Astrocyte (in vitro differentiated cells and primary cell): ENCODE measurements at regions not wholly inside any gene's neighbourhood (a gene's known extent, or its start where the extent isn't known, plus 50 kb on each side); places are given as distances from the start of the nearest gene placed in this dataset.
A peak's percentile ranks its signal among the peaks of the same experiment; 100 is the strongest.

Experiments used
- DNase-seq: peaks from one replicate; pipeline ENCODE4 v3.0.0-alpha.2; 2010; ENCODE audit warnings: low read depth
- FAIRE-seq: peaks from 2 replicates; lab custom pipeline; 2011; peaks lifted over from hg19 to GRCh38; lab: Jason Lieb, UNC
- H2AFZ ChIP-seq: 2 replicates; pipeline ENCODE4 v1.6.0; 2012; ENCODE audit warnings: low read depth, low read length, inconsistent platforms
- H3K27ac ChIP-seq: 2 replicates; pipeline ENCODE4 v1.5.1; 2011; ENCODE audit warnings: low read depth, low read length, inconsistent platforms
- H3K27me3 ChIP-seq: 2 replicates; pipeline ENCODE4 v1.6.0; 2011; ENCODE audit warnings: low read length, inconsistent platforms; ENCODE audit not compliant: insufficient read depth
- H3K36me3 ChIP-seq: 2 replicates; pipeline ENCODE4 v1.5.1; 2011; ENCODE audit warnings: low read length, inconsistent platforms; ENCODE audit not compliant: insufficient read depth
- H3K4me1 ChIP-seq: 2 replicates; pipeline ENCODE4 v1.5.1; 2011; ENCODE audit warnings: low read length, inconsistent platforms; ENCODE audit not compliant: insufficient read depth
- H3K4me2 ChIP-seq: 2 replicates; pipeline ENCODE4 v1.6.0; 2012; ENCODE audit warnings: low read length, inconsistent platforms
- H3K4me3 ChIP-seq: 2 replicates; pipeline ENCODE4 v1.5.1; 2011; ENCODE audit warnings: low read depth, mild to moderate bottlenecking, low read length, inconsistent platforms; ENCODE audit not compliant: insufficient read depth
- H3K79me2 ChIP-seq: 2 replicates; pipeline ENCODE4 v1.6.0; 2012; ENCODE audit warnings: mild to moderate bottlenecking, low read length, inconsistent platforms; ENCODE audit not compliant: insufficient read depth
- H3K9ac ChIP-seq: 2 replicates; pipeline ENCODE4 v1.6.0; 2012; ENCODE audit warnings: mild to moderate bottlenecking, low read length, inconsistent platforms
- H3K9me3 ChIP-seq: 2 replicates; pipeline ENCODE4 v1.5.1; 2012; ENCODE audit warnings: low read depth, mild to moderate bottlenecking, low read length, inconsistent platforms; ENCODE audit not compliant: insufficient read depth
- H4K20me1 ChIP-seq: 2 replicates; pipeline ENCODE4 v1.6.0; 2012; ENCODE audit warnings: low read length, inconsistent platforms; ENCODE audit not compliant: insufficient read depth
- H3K27ac Mint-ChIP-seq: one replicate; pipeline ENCODE4 v1.8.0; 2021; ENCODE audit warnings: mild to moderate bottlenecking, mixed read lengths; ENCODE audit not compliant: unreplicated experiment
- H3K27me3 Mint-ChIP-seq: one replicate; pipeline ENCODE4 v1.8.0; 2021; ENCODE audit warnings: low read depth, mixed read lengths; ENCODE audit not compliant: unreplicated experiment
- H3K36me3 Mint-ChIP-seq: one replicate; pipeline ENCODE4 v1.8.0; 2021; ENCODE audit warnings: low read depth, mixed read lengths; ENCODE audit not compliant: unreplicated experiment
- H3K4me1 Mint-ChIP-seq: one replicate; pipeline ENCODE4 v1.8.0; 2021; ENCODE audit warnings: low read depth, mixed read lengths; ENCODE audit not compliant: unreplicated experiment
- H3K4me3 Mint-ChIP-seq: one replicate; pipeline ENCODE4 v1.8.0; 2021; ENCODE audit warnings: mild to moderate bottlenecking, moderate library complexity, mixed read lengths; ENCODE audit not compliant: unreplicated experiment
- H3K9me3 Mint-ChIP-seq: one replicate; pipeline ENCODE4 v1.8.0; 2021; ENCODE audit warnings: mild to moderate bottlenecking, mixed read lengths; ENCODE audit not compliant: unreplicated experiment
- EZH2 ChIP-seq: IDR thresholded peaks from 2 replicates; pipeline ENCODE4 v1.6.1; 2012; ENCODE audit warnings: mild to moderate bottlenecking, low read length, inconsistent platforms; ENCODE audit not compliant: insufficient read depth
- TF ChIP-seq, protein P1 (sequence below): IDR thresholded peaks from 2 replicates; pipeline ENCODE4 v1.5.1; 2011; ENCODE audit warnings: low read depth, mild to moderate bottlenecking, inconsistent platforms, low read length, moderate library complexity; ENCODE audit not compliant: insufficient read depth

- no peak for DNase-seq
- H3K4me2 ChIP-seq = no peak overlapping the region
- H3K4me1 Mint-ChIP-seq = peaks cover 4% of the 10 kb centered on the region
- no peaks in the 10 kb centered on the region for H3K9me3 Mint-ChIP-seq
- H3K27ac Mint-ChIP-seq = no peak overlapping the region
- FAIRE-seq = no peak
- H3K27me3 Mint-ChIP-seq = peaks cover 12% of the 10 kb centered on the region
- no peak overlapping the region for H3K4me3 ChIP-seq
- no peaks in the 10 kb centered on the region for H3K36me3 ChIP-seq
- TF ChIP-seq EZH2 = no peak
- TF ChIP-seq, protein P1, sequence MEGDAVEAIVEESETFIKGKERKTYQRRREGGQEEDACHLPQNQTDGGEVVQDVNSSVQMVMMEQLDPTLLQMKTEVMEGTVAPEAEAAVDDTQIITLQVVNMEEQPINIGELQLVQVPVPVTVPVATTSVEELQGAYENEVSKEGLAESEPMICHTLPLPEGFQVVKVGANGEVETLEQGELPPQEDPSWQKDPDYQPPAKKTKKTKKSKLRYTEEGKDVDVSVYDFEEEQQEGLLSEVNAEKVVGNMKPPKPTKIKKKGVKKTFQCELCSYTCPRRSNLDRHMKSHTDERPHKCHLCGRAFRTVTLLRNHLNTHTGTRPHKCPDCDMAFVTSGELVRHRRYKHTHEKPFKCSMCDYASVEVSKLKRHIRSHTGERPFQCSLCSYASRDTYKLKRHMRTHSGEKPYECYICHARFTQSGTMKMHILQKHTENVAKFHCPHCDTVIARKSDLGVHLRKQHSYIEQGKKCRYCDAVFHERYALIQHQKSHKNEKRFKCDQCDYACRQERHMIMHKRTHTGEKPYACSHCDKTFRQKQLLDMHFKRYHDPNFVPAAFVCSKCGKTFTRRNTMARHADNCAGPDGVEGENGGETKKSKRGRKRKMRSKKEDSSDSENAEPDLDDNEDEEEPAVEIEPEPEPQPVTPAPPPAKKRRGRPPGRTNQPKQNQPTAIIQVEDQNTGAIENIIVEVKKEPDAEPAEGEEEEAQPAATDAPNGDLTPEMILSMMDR = no peak
- H3K79me2 ChIP-seq = no peaks in the 10 kb centered on the region
- no peaks in the 10 kb centered on the region for H3K4me1 ChIP-seq
- H3K4me3 Mint-ChIP-seq = no peak overlapping the region
- no peaks in the 10 kb centered on the region for H3K27me3 ChIP-seq
- no peak overlapping the region for H2AFZ ChIP-seq
- H3K9ac ChIP-seq = no peak overlapping the region
- H3K36me3 Mint-ChIP-seq = no peaks in the 10 kb centered on the region
- no peaks in the 10 kb centered on the region for H4K20me1 ChIP-seq
- H3K9me3 ChIP-seq = no peaks in the 10 kb centered on the region
- H3K27ac ChIP-seq = no peak overlapping the region
Observed at GRCh38 chr2:126804347-126804746, 94.3 kb upstream of the TEX51 start.

GRCh38 chr2:126808929-126809328 lies 89.8 kb upstream of the TEX51 start:
- Mint-ChIP-seq H3K4me1 (peaks cover 4% of the 10 kb centered on the region), H3K27me3 (peaks cover 4% of the 10 kb centered on the region), H3K9me3 (no peaks in the 10 kb centered on the region), H3K4me3 (no peak overlapping the region), H3K27ac (no peak overlapping the region), H3K36me3 (no peaks in the 10 kb centered on the region)
- no peak overlapping the region for H3K9ac ChIP-seq
- no peaks in the 10 kb centered on the region for H3K27me3 ChIP-seq
- no peaks in the 10 kb centered on the region for H3K9me3 ChIP-seq
- no peak overlapping the region for H2AFZ ChIP-seq
- FAIRE-seq = no peak
- peak overlapping the region; percentile 19 for H3K4me2 ChIP-seq
- no peak overlapping the region for H3K4me3 ChIP-seq
- no peaks in the 10 kb centered on the region for H3K4me1 ChIP-seq
- TF ChIP-seq, protein P1 = no peak
- no peak for TF ChIP-seq EZH2
- no peak for DNase-seq
- H4K20me1 ChIP-seq = no peaks in the 10 kb centered on the region
- no peaks in the 10 kb centered on the region for H3K36me3 ChIP-seq
- H3K27ac ChIP-seq = no peak overlapping the region
- H3K79me2 ChIP-seq = no peaks in the 10 kb centered on the region

DNA sequence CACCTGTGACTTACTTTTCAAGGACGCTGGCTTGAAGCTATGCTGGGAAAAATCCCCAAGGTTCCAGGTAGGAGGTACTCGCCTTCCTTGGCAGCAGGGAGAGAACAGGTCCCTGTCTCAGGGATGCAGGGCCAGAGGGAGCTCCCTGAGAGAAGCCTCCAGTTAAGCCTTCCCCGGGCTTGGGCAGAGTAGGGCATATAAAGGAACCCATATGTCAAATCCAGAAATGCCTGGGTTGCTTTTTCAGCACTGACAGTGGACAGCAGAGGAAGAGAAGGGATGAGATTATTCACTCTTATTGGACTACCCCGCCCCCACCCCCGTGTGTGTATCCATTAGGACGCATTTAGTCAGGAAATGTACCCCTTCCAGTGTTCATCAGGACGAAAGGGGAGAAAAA lies 89.3 kb upstream of the TEX51 start:
- no peaks in the 10 kb centered on the region for H3K4me1 ChIP-seq
- H3K27me3 Mint-ChIP-seq = peaks cover 2% of the 10 kb centered on the region
- no peak overlapping the region for H3K27ac ChIP-seq
- no peaks in the 10 kb centered on the region for H4K20me1 ChIP-seq
- DNase-seq (no peak), FAIRE-seq (no peak)
- peak overlapping the region; percentile 19 for H3K4me2 ChIP-seq
- no peaks in the 10 kb centered on the region for H3K27me3 ChIP-seq
- no peaks in the 10 kb centered on the region for H3K9me3 ChIP-seq
- H3K9ac ChIP-seq = no peak overlapping the region
- H3K9me3 Mint-ChIP-seq = no peaks in the 10 kb centered on the region
- no peak overlapping the region for H3K27ac Mint-ChIP-seq
- TF ChIP-seq EZH2 = no peak
- TF ChIP-seq, protein P1 = no peak
- no peak overlapping the region for H3K4me3 ChIP-seq
- H3K36me3 ChIP-seq = no peaks in the 10 kb centered on the region
- H2AFZ ChIP-seq = no peak overlapping the region
- H3K4me3 Mint-ChIP-seq = no peak overlapping the region
- no peaks in the 10 kb centered on the region for H3K79me2 ChIP-seq
- H3K36me3 Mint-ChIP-seq = no peaks in the 10 kb centered on the region
- H3K4me1 Mint-ChIP-seq = peaks cover 4% of the 10 kb centered on the region
